ENCODE measurements at regions not wholly inside any gene's neighbourhood (a gene's known extent, or its start where the extent isn't known, plus 50 kb on each side); places are given as distances from the start of the nearest gene placed in this dataset.

DNA sequence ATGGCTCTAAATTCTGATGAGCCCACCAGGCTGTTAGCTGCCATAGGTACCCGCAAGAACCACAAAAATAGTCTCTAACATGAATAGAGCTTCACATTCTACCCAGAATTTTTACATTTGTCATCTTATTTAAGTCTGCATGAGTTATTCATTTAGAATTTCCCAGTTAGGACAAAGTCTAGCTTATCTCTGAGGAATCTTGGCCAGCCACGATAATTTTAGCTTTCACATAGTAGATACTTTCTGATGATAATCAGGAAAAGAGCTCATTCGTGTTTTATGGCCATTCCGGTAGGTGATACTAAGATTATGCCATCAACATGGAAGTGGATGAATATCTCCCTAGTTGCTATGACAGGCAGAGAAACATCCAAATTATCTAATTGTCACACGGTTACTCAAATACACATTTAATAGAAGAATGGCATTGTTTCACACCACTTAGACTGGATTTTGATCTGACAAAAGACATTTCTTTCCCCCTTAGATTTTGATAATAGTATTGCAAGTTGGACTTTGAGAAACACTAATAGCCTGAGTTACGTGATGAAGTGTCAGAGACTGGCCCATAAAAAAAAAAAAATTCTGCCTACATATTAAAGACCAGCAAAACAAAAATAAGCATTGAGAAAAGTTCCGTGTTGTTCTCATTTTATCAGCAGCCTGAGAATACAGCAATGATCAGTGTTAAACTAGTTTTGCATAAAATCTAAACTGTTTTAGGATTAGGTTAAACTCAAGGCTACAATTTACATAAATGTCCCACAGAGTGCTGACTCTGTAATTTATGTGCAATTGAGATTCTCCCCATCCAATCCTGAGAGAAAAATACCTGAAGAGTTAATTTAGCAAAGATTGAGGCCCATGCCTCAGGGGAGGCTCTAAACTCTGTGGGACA is 397.5 kb upstream of the ARID1B start:
- no peak overlapping the region for H3K4me3 Mint-ChIP-seq
- H3K9me3 Mint-ChIP-seq = no peaks in the 10 kb centered on the region
- H3K4me1 Mint-ChIP-seq = no peaks in the 10 kb centered on the region
- H3K36me3 Mint-ChIP-seq (ENCODE audit: low read depth) = no peaks in the 10 kb centered on the region
- TF ChIP-seq, protein P1, sequence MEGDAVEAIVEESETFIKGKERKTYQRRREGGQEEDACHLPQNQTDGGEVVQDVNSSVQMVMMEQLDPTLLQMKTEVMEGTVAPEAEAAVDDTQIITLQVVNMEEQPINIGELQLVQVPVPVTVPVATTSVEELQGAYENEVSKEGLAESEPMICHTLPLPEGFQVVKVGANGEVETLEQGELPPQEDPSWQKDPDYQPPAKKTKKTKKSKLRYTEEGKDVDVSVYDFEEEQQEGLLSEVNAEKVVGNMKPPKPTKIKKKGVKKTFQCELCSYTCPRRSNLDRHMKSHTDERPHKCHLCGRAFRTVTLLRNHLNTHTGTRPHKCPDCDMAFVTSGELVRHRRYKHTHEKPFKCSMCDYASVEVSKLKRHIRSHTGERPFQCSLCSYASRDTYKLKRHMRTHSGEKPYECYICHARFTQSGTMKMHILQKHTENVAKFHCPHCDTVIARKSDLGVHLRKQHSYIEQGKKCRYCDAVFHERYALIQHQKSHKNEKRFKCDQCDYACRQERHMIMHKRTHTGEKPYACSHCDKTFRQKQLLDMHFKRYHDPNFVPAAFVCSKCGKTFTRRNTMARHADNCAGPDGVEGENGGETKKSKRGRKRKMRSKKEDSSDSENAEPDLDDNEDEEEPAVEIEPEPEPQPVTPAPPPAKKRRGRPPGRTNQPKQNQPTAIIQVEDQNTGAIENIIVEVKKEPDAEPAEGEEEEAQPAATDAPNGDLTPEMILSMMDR (IDR thresholded peaks at IDR 0.05; ENCODE audit: unreplicated experiment in 3 of 3) = no peak
- peaks cover 4% of the 10 kb centered on the region for H3K27me3 Mint-ChIP-seq (ENCODE audit: low read depth)
- no peak overlapping the region for H3K27ac Mint-ChIP-seq

DNA sequence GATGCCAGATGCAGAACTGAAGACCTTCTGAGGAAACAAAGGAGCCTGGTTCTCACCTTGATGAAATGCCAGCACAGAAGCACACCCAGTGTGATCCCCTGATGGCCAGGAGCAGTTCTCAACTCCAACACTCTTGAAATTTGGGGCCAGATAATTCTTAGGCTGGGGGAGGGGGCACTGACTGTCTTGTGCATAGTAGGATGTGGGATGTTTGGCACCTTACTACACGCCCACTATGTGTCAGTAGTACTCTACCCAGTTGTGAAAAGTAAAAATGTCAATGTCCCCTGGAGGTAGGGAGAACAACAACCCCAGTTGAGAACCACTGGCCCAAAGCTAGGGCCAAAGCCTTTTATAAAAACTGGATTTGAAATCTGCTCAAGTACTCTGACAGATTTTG is 398.3 kb upstream of the ARID1B start:
- Mint-ChIP-seq H3K4me3 (no peak overlapping the region), H3K36me3 (ENCODE audit: low read depth) (no peaks in the 10 kb centered on the region), H3K9me3 (no peaks in the 10 kb centered on the region), H3K27me3 (ENCODE audit: low read depth) (peaks cover 4% of the 10 kb centered on the region), H3K4me1 (no peaks in the 10 kb centered on the region), H3K27ac (no peak overlapping the region)
- TF ChIP-seq, protein P1 (IDR thresholded peaks at IDR 0.05; ENCODE audit: unreplicated experiment in 3 of 3) = no peak

DNA sequence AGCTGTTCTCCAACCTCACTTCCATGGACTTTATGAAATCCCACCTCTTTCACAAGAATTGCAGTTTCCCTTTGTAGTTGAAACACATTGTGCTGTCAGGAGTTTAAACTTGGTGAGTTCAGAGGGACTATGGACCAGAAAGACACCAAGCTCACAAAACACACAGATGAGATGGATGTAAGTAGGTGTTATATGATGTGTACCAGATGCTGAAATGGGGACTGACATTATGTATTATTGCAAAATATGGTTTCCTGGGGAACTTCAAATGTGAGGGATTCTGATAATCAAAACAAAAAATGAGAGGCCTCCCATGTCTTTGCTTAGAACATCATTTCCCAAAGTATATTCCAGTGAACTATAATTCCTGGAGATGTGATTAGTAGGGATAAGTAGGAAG is 401.1 kb upstream of the ARID1B start:
- no peaks in the 10 kb centered on the region for H3K4me1 Mint-ChIP-seq

DNA sequence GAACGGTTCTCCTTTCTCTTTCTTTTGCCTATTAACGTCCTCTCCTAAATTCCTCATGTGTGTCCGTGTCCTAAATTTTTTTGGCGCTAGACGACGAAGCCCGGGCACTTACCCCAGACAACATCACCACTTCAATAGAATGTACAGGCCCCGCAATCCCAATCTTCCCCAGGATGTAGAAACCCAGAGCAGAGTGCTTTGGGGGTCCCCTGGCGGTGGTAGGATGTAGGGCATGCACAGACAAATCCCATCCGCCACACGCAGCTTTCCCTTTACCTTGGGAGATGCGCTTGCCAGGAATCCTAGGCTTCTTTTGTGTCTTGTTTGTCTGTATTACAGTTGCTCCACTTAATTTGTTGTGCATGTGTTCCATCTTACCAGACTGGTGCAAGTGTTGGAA is 417.3 kb upstream of the ARID1B start:
- Mint-ChIP-seq H3K4me1 (no peaks in the 10 kb centered on the region), H3K27me3 (ENCODE audit: low read depth) (peaks cover 7% of the 10 kb centered on the region), H3K4me3 (no peak overlapping the region), H3K36me3 (ENCODE audit: low read depth) (no peaks in the 10 kb centered on the region), H3K27ac (no peak overlapping the region), H3K9me3 (peaks cover 23% of the 10 kb centered on the region)
- TF ChIP-seq, protein P1 (IDR thresholded peaks at IDR 0.05; ENCODE audit: unreplicated experiment in 3 of 3) = no peak

More for the DNA sequence above, 401.1 kb upstream of the ARID1B start:
- no peak overlapping the region for H3K4me3 Mint-ChIP-seq
- H3K27ac Mint-ChIP-seq = no peak overlapping the region
- H3K27me3 Mint-ChIP-seq (ENCODE audit: low read depth) = no peaks in the 10 kb centered on the region
- H3K9me3 Mint-ChIP-seq = no peaks in the 10 kb centered on the region
- TF ChIP-seq, protein P1 (IDR thresholded peaks at IDR 0.05; ENCODE audit: unreplicated experiment in 3 of 3) = no peak
- no peaks in the 10 kb centered on the region for H3K36me3 Mint-ChIP-seq (ENCODE audit: low read depth)

DNA sequence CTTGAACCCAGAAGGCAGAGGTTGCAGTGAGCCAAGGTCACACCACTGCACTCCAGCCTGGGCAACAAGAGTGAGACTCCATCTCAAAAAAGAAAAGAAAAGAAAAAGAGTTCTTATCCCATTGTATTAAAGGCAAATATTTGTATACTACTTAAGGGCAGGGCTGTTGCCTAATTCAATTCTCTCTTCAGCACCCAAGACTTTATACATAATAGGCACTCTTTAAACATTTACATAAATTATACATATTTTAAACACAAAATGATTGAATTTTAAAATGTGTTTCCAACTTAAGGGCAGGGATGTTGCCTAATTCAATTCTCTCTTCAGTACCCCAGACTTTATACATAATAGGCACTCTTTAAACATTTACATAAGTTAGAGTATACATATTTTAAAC is 424.3 kb upstream of the ARID1B start:
- Mint-ChIP-seq H3K4me3 (no peak overlapping the region), H3K4me1 (no peaks in the 10 kb centered on the region), H3K9me3 (peaks cover 8% of the 10 kb centered on the region), H3K36me3 (ENCODE audit: low read depth) (no peaks in the 10 kb centered on the region), H3K27me3 (ENCODE audit: low read depth) (peaks cover 3% of the 10 kb centered on the region), H3K27ac (no peak overlapping the region)
- TF ChIP-seq, protein P1 (IDR thresholded peaks at IDR 0.05; ENCODE audit: unreplicated experiment in 3 of 3) = no peak
